Caki2 (cell line): ENCODE measurements at regions not wholly inside any gene's neighbourhood (a gene's known extent, or its start where the extent isn't known, plus 50 kb on each side); places are given as distances from the start of the nearest gene placed in this dataset.
"Not testable (repeated sequence)": the region's sequence is repeated elsewhere in the genome, so short reads cannot be mapped to it uniquely, and the experiment has no call there.

Experiments
- DNase-seq: peaks from one replicate; pipeline ENCODE4 v3.0.0-alpha.2; 2015; ENCODE audit warnings: low read depth
- in situ Hi-C: cut with HindIII; loops from 2 replicates; pipeline ENCODE4 v1.10.0; 2016; ENCODE audit warnings: low sequenced_read_pairs, low pct_unique_long_range_greater_than_20kb, mixed read lengths

- in situ Hi-C loops, DNase-seq: not testable (repeated sequence)
Observed at GRCh38 chr22:15821088-15821487, 131.3 kb downstream of the POTEH start.

GRCh38 chr22:15822001-15822400 lies 132.2 kb downstream of the POTEH start:
- DNase-seq, in situ Hi-C loops: not testable (repeated sequence)

- DNase-seq, in situ Hi-C loops: not testable (repeated sequence)
Observed at GRCh38 chr22:15823178-15823577, 133.4 kb downstream of the POTEH start.

GRCh38 chr22:15832235-15832634 lies 142.4 kb downstream of the POTEH start:
- in situ Hi-C loops, DNase-seq: not testable (repeated sequence)

- DNase-seq, in situ Hi-C loops: not testable (repeated sequence)
Observed at GRCh38 chr22:15835729-15836128, 145.9 kb downstream of the POTEH start.

- DNase-seq, in situ Hi-C loops: not testable (repeated sequence)
Observed at GRCh38 chr22:15849772-15850171, 159.9 kb downstream of the POTEH start.

- DNase-seq, in situ Hi-C loops: not testable (repeated sequence)
Observed at GRCh38 chr22:15853716-15854373, 164.0 kb downstream of the POTEH start.

GRCh38 chr22:15854421-15854820 lies 164.6 kb downstream of the POTEH start:
- DNase-seq, in situ Hi-C loops: not testable (repeated sequence)

GRCh38 chr22:15854978-15855377 lies 165.2 kb downstream of the POTEH start:
- in situ Hi-C loops, DNase-seq: not testable (repeated sequence)

- in situ Hi-C loops, DNase-seq: not testable (repeated sequence)
Observed at GRCh38 chr22:15880926-15881325, 191.1 kb downstream of the POTEH start.

- in situ Hi-C loops, DNase-seq: not testable (repeated sequence)
Observed at GRCh38 chr22:15904326-15904725, 214.5 kb downstream of the POTEH start.

- in situ Hi-C loops, DNase-seq: not testable (repeated sequence)
Observed at GRCh38 chr22:15911704-15912103, 221.9 kb downstream of the POTEH start.

GRCh38 chr22:15919120-15919519 lies 229.3 kb downstream of the POTEH start:
- in situ Hi-C loops, DNase-seq: not testable (repeated sequence)

- DNase-seq, in situ Hi-C loops: not testable (repeated sequence)
Observed at GRCh38 chr22:15920941-15921340, 231.1 kb downstream of the POTEH start.

GRCh38 chr22:15922132-15922531 lies 232.3 kb downstream of the POTEH start:
- DNase-seq, in situ Hi-C loops: not testable (repeated sequence)

GRCh38 chr22:15922666-15923065 lies 232.8 kb downstream of the POTEH start:
- in situ Hi-C loops, DNase-seq: not testable (repeated sequence)

GRCh38 chr22:15924820-15925219 lies 235.0 kb downstream of the POTEH start:
- DNase-seq, in situ Hi-C loops: not testable (repeated sequence)

- DNase-seq, in situ Hi-C loops: not testable (repeated sequence)
Observed at GRCh38 chr22:15927172-15927571, 237.3 kb downstream of the POTEH start.
